Epithelial cell of proximal tubule (primary cell): ENCODE measurements at regions not wholly inside any gene's neighbourhood (a gene's known extent, or its start where the extent isn't known, plus 50 kb on each side); places are given as distances from the start of the nearest gene placed in this dataset.

ENCODE experiments used
- DNase-seq: peaks from one replicate; pipeline ENCODE4 v3.0.0-alpha.2; 2011; ENCODE audit warnings: low read depth
- H3K4me3 ChIP-seq: 2 replicates; pipeline ENCODE4 v1.5.1; 2011; ENCODE audit warnings: low read depth, mild to moderate bottlenecking, low read length
- TF ChIP-seq, protein P1 (sequence below): conservative IDR thresholded peaks from 2 replicates; pipeline ENCODE4 v1.5.1; 2012; ENCODE audit warnings: low read depth, mild to moderate bottlenecking, low read length

DNA sequence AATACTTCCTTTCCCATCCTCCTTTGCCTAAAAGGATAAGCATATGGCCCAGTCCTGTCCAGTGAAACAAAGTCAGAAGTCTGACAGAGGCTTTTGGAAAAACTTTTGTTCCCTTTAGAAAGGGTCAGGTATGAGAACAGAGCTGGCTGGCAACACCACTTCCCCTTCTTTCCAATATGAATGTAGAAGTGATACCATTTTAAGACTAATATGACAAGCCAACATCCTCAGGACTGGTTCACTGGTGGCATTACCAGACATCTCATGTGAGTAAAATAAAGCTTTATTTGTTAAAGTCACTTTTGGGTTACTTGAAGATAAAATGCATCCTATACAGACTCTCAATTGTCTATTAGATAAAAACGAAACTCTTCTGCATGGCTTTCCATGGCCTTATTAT, 83.6 kb upstream of the PTCHD1 start:
- TF ChIP-seq, protein P1, sequence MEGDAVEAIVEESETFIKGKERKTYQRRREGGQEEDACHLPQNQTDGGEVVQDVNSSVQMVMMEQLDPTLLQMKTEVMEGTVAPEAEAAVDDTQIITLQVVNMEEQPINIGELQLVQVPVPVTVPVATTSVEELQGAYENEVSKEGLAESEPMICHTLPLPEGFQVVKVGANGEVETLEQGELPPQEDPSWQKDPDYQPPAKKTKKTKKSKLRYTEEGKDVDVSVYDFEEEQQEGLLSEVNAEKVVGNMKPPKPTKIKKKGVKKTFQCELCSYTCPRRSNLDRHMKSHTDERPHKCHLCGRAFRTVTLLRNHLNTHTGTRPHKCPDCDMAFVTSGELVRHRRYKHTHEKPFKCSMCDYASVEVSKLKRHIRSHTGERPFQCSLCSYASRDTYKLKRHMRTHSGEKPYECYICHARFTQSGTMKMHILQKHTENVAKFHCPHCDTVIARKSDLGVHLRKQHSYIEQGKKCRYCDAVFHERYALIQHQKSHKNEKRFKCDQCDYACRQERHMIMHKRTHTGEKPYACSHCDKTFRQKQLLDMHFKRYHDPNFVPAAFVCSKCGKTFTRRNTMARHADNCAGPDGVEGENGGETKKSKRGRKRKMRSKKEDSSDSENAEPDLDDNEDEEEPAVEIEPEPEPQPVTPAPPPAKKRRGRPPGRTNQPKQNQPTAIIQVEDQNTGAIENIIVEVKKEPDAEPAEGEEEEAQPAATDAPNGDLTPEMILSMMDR = no peak
- DNase-seq = no peak
- no peak overlapping the region for H3K4me3 ChIP-seq

DNA sequence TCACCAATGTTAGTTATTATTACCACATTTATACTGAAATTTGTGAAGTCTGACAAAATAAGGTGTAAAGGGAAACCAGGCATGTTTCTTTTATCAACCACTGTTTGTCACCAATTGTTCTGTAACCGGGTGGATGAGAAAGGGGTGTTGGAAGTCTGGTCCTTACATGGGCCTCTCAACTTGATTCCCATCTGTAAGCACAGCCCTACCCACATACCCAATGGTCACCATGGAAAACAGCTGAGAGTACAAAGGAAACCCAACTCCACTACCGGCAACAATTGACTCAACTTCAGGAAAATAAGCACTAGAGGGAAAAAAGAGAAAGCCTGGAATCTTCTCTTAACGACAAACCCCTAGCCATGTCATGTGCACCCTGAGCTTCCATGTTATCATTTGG, 70.8 kb upstream of the PTCHD1 start:
- DNase-seq = no peak

GRCh38 chrX:23269923-23270322, 64.7 kb upstream of the PTCHD1 start:
- TF ChIP-seq, protein P1 = no peak
- DNase-seq = no peak
- H3K4me3 ChIP-seq = no peak overlapping the region

More for the DNA sequence above, 70.8 kb upstream of the PTCHD1 start:
- no peak overlapping the region for H3K4me3 ChIP-seq
- TF ChIP-seq, protein P1 = no peak

DNA sequence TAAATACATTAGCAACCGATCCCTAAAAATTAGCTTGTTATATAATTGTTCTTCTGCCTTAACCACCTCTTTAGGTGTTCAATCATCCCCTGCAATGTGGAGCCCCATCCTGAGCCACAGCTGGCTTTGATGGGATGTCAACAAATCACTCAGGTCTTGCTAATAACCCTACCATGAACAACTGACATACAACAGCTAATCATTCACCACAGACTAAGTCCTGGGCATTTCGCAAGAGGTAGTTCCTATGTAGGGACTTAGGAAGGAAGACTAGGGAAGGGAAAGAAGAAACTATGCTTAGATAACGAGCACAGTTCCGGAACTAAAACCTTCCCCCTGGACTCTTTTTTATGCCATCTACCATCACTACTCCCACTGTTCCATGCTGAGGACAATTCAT, 63.6 kb upstream of the PTCHD1 start:
- TF ChIP-seq, protein P1 = no peak
- no peak overlapping the region for H3K4me3 ChIP-seq
- DNase-seq = peak; percentile 47

DNA sequence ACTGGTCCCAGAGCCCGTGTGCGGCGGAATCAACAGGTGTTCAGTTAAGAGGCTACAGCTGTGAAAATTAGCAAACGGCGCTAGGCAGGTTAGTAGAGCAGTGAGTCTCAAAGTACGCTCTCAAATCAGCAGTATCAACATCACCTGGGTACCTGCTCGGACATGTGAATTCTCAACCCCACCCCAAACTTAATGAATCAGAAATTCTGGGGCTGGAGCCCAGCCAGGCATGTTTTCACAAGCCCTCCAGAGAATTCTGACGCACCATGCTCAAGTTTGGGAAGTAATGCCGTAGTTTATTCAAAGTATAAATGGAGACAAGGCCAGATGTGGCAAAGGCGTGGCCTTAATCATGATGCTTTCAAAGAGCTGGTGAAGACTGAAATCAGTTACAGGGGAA, 58.2 kb upstream of the PTCHD1 start:
- H3K4me3 ChIP-seq = no peak overlapping the region
- DNase-seq = no peak
- TF ChIP-seq, protein P1 = no peak
